NCI-H345 treated with DMSO at 0.1 percent for 48 hours (cell line): ENCODE measurements at regions not wholly inside any gene's neighbourhood (a gene's known extent, or its start where the extent isn't known, plus 50 kb on each side); places are given as distances from the start of the nearest gene placed in this dataset.

Source experiments
- DNase-seq: peaks from one replicate; lab custom pipeline; 2025; ENCODE audit not compliant: unreplicated experiment; lab: John Stamatoyannopoulos, UW

GRCh38 chr11:134572741-134573675 lies 161.0 kb upstream of the B3GAT1 start:
- DNase-seq = no peak

- DNase-seq = no peak
Observed at GRCh38 chr11:134571301-134571700, 159.3 kb upstream of the B3GAT1 start.

- DNase-seq = no peak
Observed at GRCh38 chr11:134569195-134569594, 157.2 kb upstream of the B3GAT1 start.

- DNase-seq = no peak
Observed at GRCh38 chr11:134566311-134566710, 154.3 kb upstream of the B3GAT1 start.

GRCh38 chr11:134565343-134565891 lies 153.4 kb upstream of the B3GAT1 start:
- no peak for DNase-seq

- DNase-seq = no peak
Observed at GRCh38 chr11:134564472-134565200, 152.6 kb upstream of the B3GAT1 start.

GRCh38 chr11:134562941-134563471 lies 151.0 kb upstream of the B3GAT1 start:
- DNase-seq = no peak

- DNase-seq = no peak
Observed at GRCh38 chr11:134562196-134562595, 150.2 kb upstream of the B3GAT1 start.

GRCh38 chr11:134561331-134561720 lies 149.3 kb upstream of the B3GAT1 start:
- no peak for DNase-seq

- no peak for DNase-seq
Observed at GRCh38 chr11:134560566-134561330, 148.7 kb upstream of the B3GAT1 start.

- no peak for DNase-seq
Observed at GRCh38 chr11:134560066-134560465, 148.0 kb upstream of the B3GAT1 start.

- no peak for DNase-seq
Observed at GRCh38 chr11:134559602-134559962, 147.5 kb upstream of the B3GAT1 start.

- no peak for DNase-seq
Observed at GRCh38 chr11:134558916-134559601, 147.0 kb upstream of the B3GAT1 start.

GRCh38 chr11:134558258-134558835 lies 146.3 kb upstream of the B3GAT1 start:
- no peak for DNase-seq

GRCh38 chr11:134557571-134558257 lies 145.7 kb upstream of the B3GAT1 start:
- DNase-seq = no peak

- DNase-seq = no peak
Observed at GRCh38 chr11:134556186-134556585, 144.1 kb upstream of the B3GAT1 start.

- no peak for DNase-seq
Observed at GRCh38 chr11:134555510-134555909, 143.5 kb upstream of the B3GAT1 start.

- DNase-seq = no peak
Observed at GRCh38 chr11:134554861-134555260, 142.8 kb upstream of the B3GAT1 start.

GRCh38 chr11:134554106-134554505 lies 142.1 kb upstream of the B3GAT1 start:
- DNase-seq = no peak
